KOPT-K1 (cell line): ENCODE measurements at regions not wholly inside any gene's neighbourhood (a gene's known extent, or its start where the extent isn't known, plus 50 kb on each side); places are given as distances from the start of the nearest gene placed in this dataset.

ENCODE experiments used
- H3K27ac ChIP-seq: fragments of 200-600 bp; sonication (generic); 2 replicates; pipeline ENCODE4 v1.5.1; 2016; ENCODE audit warnings: antibody characterized with exemption, mild to moderate bottlenecking, low read depth, low read length; ENCODE audit not compliant: poor library complexity, severe bottlenecking
- H3K36me3 ChIP-seq: fragments of 200-600 bp; sonication (generic); 2 replicates; pipeline ENCODE4 v1.5.1; 2017; ENCODE audit warnings: antibody characterized with exemption, mild to moderate bottlenecking, low read length, moderate library complexity; ENCODE audit not compliant: insufficient read depth
- H3K9me3 ChIP-seq: fragments of 200-600 bp; sonication (generic); 2 replicates; pipeline ENCODE4 v1.5.1; 2017; ENCODE audit warnings: antibody characterized with exemption, low read length, mild to moderate bottlenecking; ENCODE audit not compliant: insufficient read depth, poor library complexity, severe bottlenecking

- Histone ChIP-seq H3K36me3 (no peaks in the 10 kb centered on the region), H3K27ac (no peak overlapping the region), H3K9me3 (peaks cover 28% of the 10 kb centered on the region)
These were observed 80.1 kb upstream of the CST7 start for GRCh38 chr20:24868959-24869358.

- Histone ChIP-seq H3K27ac (no peak overlapping the region), H3K36me3 (no peaks in the 10 kb centered on the region), H3K9me3 (peaks cover 17% of the 10 kb centered on the region)
These were observed 79.0 kb upstream of the CST7 start for GRCh38 chr20:24870057-24870456.

DNA sequence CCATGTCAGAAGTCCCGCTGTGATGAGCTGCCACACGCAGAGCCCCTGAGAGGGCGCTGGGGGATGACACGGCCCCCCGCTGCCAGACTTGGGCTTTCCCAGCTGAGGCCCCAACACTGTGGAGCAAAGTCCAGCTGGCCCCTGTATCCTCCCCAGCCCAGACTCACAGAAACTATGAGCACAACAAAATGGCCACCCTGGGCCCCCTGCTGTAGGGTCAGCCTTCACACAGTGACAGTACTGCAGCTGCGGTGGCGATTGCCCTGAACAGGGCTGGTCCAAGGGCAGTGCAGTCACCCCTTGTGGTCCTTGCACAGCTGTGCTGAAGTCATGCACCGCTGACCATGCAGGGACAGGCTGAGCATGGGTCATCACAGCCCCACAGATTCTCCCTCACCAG lies 78.2 kb upstream of the CST7 start:
- Histone ChIP-seq H3K36me3 (no peaks in the 10 kb centered on the region), H3K27ac (no peak overlapping the region), H3K9me3 (peaks cover 8% of the 10 kb centered on the region)

DNA sequence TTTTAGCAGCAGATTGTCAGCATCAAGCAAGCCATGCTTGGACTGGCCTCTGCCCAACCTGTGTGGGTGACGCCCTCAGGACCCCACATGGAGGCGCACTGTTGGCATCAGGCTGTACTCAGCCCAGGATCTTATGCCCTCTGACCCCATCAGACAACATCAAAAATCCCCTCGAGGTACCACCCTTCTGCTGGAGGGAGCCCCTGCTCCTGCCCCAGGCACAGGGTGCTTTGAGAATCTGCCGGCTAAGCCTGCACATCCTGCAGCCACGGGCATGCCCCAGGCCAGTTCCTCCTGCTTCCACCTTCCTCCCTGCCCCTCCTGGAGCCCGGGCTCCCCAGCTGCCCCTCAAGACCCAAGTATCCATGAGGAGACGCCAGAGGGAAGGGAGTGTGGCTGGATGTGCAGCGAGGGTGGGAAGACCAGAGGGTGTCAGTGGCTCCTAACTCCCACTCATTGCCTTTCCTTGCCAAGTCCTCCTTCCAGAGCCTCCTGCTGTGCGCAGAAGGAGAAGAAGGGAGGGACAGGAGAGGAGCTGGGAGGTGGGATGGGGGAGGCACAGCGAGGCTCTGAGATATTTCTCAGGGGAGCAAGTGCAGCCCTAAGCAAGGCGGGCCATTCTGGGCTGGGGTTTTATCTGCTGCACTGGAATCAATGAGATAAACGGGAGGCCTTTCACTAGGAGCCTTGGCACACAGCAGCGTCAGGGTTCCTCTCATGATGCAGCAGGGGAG lies 77.4 kb upstream of the CST7 start:
- peaks cover 1% of the 10 kb centered on the region for H3K9me3 ChIP-seq
- no peaks in the 10 kb centered on the region for H3K36me3 ChIP-seq
- no peak overlapping the region for H3K27ac ChIP-seq

GRCh38 chr20:24872291-24873024 lies 76.6 kb upstream of the CST7 start:
- no peaks in the 10 kb centered on the region for H3K9me3 ChIP-seq
- H3K36me3 ChIP-seq, result no peaks in the 10 kb centered on the region
- H3K27ac ChIP-seq, result no peak overlapping the region

- Histone ChIP-seq H3K36me3 (no peaks in the 10 kb centered on the region), H3K27ac (no peak overlapping the region), H3K9me3 (no peaks in the 10 kb centered on the region)
These were observed 75.9 kb upstream of the CST7 start for GRCh38 chr20:24873025-24873620.

GRCh38 chr20:24875078-24875477 lies 74.0 kb upstream of the CST7 start:
- H3K9me3 ChIP-seq, result no peaks in the 10 kb centered on the region
- H3K27ac ChIP-seq, result no peak overlapping the region
- no peaks in the 10 kb centered on the region for H3K36me3 ChIP-seq

DNA sequence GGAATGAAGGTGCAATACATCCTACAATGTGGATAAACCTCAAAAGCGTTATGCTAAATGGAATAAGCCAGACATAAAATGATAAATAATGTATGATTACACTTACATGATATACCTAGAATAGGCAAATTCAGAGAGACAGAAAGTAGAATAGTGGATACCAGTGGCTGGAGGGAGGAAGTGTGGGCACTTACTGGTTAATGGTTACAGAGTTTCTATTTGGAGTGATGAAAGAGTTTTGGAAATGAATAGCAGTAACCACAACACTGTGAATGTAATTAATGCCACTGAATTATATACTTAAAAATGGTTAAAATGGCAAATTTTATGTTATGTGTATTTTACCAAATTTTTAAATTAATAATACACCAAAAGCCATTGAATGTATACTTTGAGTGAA lies 71.4 kb upstream of the CST7 start:
- Histone ChIP-seq H3K36me3 (no peaks in the 10 kb centered on the region), H3K27ac (no peak overlapping the region), H3K9me3 (no peaks in the 10 kb centered on the region)

DNA sequence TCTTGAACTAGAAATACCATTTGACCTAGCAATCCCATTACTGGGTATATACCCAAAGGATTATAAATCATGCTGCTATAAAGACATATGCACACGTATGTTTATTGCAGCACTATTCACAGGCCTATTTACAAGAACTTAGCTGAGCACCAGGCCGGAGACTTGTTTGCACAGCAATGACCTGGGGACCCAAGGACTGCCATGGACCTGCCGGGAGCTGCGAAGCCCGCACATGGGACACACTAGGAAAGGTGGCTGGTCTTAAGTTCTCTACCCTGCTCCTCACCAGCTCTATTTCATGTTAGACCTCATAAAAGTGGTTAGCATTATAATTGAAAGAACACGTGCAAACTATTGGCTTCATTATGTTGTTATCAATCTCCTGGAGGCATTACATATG lies 70.4 kb upstream of the CST7 start:
- Histone ChIP-seq H3K36me3 (no peaks in the 10 kb centered on the region), H3K9me3 (no peaks in the 10 kb centered on the region), H3K27ac (no peak overlapping the region)

DNA sequence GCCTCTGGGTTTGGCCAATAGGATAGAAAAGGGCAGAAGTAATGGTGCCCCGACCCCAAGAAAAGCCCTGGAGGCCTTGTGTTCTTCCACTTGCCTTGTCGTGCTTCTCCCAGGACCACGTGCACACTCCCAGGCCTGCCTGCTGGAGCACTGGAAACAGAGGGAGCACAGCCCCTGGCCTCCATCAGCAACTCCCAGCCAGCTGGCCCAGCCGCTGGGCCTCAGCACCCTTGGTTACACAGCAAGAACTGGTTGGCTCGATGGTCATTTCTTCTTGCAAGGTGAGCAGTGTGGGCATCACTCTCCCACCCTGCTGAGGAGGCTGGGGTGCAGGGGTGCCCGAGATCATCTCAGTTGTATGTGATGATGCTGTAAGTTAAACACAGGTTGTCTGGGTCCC lies 69.2 kb upstream of the CST7 start:
- Histone ChIP-seq H3K9me3 (peaks cover 2% of the 10 kb centered on the region), H3K36me3 (no peaks in the 10 kb centered on the region), H3K27ac (no peak overlapping the region)

GRCh38 chr20:24880356-24880755 lies 68.7 kb upstream of the CST7 start:
- H3K9me3 ChIP-seq, result peaks cover 4% of the 10 kb centered on the region
- no peak overlapping the region for H3K27ac ChIP-seq
- no peaks in the 10 kb centered on the region for H3K36me3 ChIP-seq

DNA sequence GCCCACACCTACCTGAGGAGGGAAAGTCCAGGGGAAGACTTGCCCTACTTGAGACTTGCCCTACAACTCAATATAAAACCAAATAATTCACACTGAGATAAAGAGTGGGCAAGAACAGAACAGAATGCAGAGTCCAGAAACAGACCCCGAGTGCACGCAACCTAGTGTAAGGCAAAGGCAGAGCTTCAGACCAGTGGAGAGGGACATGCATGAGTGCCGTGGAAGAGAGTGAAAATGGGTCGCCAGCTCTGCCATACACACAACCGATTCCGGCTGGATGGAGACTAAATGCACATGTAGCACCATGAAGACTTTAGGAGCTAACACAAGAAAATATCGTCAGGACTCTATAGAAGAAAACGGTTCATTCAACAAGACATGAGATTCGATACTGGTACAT lies 58.8 kb upstream of the CST7 start:
- H3K36me3 ChIP-seq, result no peaks in the 10 kb centered on the region
- H3K9me3 ChIP-seq, result peaks cover 14% of the 10 kb centered on the region
- no peak overlapping the region for H3K27ac ChIP-seq

- Histone ChIP-seq H3K27ac (no peak overlapping the region), H3K36me3 (no peaks in the 10 kb centered on the region), H3K9me3 (peaks cover 14% of the 10 kb centered on the region)
These were observed 57.3 kb upstream of the CST7 start for GRCh38 chr20:24891546-24892393.

DNA sequence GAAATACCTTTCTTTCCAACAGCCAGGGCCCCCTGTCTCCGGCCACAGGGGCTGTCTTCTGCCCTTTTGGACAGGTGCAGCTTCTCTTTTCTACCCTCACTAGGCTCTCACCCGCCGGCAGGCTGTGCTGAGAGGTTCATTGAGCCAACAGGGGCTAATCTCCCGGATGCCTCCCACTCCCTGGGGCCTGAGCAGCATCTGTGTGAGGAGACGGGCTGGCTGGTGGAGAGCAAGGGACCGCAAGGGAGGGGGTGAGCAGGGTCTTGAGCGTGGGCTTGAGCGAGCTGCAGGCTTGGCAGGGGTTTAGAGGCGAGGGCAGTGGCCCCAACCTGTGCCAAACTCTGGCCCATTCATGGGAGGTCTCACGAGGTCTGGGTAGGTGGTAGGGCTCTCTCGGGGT lies 56.5 kb upstream of the CST7 start:
- no peaks in the 10 kb centered on the region for H3K36me3 ChIP-seq
- H3K27ac ChIP-seq, result no peak overlapping the region
- peaks cover 14% of the 10 kb centered on the region for H3K9me3 ChIP-seq

- Histone ChIP-seq H3K36me3 (no peaks in the 10 kb centered on the region), H3K9me3 (peaks cover 18% of the 10 kb centered on the region), H3K27ac (no peak overlapping the region)
These were observed 56.1 kb upstream of the CST7 start for GRCh38 chr20:24892931-24893330.
